ENCODE measurements at regions not wholly inside any gene's neighbourhood (a gene's known extent, or its start where the extent isn't known, plus 50 kb on each side); places are given as distances from the start of the nearest gene placed in this dataset.

DNA sequence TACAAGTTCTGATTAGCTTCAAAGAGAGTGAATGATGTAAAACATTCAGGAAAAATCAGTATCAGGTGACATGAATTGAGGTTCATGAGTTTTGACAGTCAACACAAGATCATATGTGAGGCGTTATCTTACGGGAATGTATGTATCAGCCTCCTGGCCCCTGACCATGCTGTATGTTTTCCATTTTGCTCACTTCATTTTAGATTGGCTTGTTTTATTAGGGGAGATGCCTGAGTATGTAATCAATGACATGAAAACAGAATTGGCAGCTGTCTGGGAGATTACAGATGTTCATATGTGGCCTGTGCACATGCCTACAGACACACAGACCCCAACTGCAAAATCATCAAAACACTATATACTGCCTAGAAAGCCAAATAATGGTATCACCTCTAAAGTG is 168.5 kb upstream of the RND3 start:
- DNase-seq (ENCODE audit: low spot score) = no peak

DNA sequence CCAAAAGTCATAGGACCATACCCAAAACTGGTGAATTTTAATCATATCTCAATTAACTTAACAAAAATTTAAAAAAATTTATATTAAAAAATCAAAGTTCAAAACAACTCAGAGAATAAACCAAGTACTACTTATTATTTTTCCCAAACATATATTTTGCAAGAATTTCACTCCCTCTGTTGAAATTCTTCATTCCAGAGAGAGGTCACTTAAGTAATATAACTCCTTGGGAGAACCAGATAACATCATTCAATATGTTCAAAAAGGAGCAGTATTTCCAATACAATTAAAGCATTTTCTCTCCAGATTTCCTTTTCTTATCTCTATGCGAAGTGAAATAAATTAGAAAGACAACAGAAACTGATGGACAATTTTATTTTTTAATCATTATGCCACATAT is 165.9 kb upstream of the RND3 start:
- no peak for DNase-seq (ENCODE audit: low spot score)

DNA sequence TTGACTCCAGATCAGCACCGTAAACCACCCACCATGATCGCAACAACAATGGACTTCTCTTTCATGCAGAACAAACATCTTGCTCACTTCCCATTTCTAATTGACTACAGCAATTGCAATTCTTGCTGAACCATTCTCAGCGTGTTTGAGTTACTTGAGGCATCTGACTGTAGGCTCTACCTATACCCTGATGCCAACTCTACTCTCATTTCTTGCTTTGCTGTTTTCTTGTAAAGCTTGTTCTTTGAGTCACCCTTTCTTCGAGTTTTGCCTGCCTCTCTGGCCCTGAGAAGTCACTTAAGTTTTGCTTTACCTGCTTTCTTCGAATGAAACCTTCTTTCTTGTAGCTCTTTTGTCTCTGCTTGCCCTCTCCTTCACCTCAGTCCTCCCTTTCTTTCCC is 160.5 kb upstream of the RND3 start:
- no peak for DNase-seq (ENCODE audit: low spot score)

DNA sequence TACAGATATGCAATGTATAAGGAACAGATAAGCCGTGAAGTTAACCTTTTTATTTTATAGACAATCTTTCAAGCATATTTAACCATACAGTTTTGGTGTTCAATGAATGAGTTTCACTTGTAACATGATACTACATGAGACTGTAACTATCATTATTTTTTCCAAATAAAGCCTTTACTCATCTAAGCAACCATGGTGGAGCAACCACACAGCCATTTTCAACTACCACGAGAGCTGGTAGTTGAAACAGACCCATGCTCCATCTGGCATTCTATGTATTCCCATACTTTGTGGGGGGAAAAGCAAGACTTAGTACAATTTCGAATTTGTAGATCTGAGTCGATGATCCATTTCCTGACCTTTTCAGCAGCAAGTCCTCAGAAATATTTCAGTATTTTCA is 159.3 kb upstream of the RND3 start:
- DNase-seq (ENCODE audit: low spot score) = no peak

DNA sequence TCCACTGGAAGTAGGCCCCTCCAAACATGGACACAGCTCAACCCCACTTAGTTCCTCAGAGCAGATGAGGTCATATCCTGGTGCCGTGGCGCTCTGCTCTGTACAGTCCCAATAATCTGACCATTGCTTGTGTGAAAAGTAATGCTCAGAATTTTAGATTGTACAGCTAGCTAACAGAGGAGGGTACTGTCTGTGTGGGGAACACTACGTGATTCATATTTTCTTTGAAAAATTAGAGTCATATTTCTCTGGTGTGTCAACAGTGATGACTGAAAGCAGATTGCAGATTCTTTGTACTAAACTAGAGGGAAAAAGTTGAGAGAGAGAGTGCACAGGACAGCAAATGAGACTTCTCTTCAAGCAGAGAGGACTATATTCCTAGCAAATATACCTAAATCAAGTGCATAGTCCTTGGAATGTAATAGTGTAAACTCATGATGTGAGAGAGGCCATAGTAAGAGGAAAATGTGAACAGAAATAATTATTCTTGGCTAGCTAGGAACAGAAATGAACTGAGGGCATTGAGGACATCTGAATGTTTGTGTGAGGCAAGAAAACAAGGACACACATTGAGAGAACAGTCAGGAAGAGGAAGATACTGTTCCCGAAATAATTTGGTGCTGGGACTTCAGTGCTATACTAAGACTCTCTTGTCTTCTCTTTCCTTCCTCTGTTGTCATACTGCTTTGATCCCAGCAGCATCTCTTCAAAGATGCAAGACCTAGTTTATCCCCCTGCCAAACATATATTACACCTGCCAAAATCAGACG is 157.0 kb upstream of the RND3 start:
- DNase-seq (ENCODE audit: low spot score) = no peak

DNA sequence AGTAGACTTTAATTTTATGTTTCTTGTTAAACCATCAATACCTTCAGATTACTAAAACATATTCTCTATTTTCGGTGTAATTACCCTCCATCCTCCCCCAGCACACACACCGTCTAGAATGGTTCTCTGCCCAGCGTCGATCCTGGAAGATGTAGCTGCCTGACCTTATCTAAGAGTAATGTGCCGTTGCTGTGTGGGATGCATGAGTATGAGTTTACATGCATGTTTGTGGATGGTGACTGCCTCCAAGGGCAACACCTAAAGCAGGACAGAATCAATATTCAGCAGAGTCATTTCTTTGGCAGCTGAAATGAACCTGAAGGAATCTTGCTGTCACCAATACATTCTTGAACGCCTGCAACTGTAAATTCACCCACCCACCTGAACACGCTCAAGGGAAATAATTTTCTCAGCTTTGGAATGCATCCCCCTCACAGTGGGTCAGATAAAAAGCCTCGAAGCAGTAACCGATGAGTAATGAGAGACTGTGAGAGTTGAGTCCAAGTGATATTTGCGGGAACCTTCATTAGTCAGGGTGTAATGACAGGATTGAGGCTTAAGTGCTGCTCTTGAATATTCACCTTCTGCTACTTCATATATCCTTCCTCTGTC is 155.8 kb upstream of the RND3 start:
- DNase-seq (ENCODE audit: low spot score) = no peak

DNA sequence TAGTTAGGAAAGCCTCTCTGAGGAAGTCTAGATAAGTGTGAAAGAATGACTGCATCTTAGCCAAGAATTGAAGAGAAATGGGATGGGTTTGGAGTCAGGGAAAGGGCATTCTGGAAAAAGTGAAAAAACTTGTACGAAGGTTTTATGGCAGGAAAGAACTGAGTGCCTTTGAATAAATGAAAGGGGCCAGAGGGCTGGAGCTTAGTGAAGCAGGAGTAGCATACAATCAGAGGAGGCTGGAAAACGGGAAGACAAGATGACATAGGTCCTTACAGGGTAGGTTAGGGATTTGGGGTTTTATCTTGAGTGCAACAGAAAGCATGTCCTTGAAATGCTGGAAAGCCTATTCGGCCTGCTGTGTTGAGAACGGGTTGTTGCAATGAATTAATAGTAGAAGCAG is 152.6 kb upstream of the RND3 start:
- no peak for DNase-seq (ENCODE audit: low spot score)

DNA sequence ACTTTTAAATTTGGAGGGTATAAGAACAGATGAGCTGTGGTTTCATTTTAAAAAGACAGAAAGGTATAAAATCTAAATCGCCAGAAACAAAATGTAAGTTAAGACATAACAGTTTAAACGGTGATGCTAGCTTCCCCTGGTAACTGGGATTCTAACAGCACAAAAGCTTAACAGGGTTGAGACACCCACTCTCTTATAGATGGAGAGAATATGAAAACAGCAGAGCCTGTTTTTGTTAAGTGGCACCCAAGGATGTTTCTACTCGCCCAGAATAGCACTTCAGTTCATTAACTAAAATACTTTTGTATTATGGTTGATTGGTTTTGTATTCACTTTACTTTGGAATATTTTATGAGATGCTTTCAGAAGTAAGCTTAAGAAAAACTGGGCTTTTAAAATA is 151.9 kb upstream of the RND3 start:
- no peak for DNase-seq (ENCODE audit: low spot score)

DNA sequence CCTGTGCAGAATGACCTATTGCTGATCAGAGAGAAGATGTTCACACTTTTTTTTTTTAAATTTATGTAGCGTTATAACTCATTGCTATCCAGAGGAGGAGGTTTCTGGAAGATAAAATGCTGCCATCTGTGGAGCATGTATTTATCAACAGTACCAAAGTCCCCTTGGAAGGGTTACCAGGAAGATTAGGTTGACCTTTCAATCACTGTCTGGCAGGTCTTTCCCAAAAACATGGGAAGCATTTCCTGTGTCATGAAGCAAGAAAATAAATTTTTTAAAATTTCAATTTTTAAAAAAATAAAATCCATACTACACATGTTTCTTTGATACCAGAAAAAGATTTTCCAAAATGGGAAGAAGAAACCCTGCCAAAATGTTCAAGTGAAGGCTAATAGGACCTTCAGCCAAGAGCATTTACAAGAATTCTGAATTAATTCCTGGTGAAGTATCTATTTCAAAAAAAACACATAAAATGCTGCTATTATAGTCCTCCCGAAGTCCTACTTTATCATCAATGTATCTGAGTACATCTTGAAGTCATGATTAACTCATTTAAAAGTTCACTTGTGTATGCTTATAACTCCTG is 143.9 kb upstream of the RND3 start:
- no peak for DNase-seq (ENCODE audit: low spot score)

DNA sequence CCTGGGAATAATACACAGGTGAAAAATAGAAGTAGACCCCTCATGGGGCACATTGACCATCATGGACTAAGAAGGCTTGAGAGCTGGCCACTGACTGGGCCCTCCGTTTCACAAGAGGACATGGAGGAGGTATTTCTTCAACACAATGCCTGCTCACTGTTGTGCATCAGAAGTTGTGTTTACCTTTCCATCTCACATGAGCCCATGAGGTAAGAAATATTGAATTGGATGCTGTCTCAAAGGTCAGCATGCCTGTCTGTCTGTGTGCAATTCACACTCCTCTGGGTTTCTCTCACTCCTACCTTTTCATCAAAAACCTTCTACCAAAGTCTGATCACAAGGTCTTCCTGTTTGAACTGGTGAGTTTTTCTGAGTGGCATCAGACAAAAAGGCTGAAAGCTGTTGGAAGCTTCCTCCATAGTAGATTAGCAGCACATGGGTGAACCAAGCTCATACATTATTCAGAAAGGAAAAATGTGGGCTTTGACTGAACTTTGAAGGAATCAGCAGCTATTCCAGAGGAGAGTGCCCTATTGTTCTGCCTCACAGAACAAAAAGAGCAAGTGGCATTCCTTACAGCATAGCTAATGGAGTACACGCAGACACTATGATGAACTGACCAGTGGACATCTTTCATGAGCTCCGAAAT is 143.2 kb upstream of the RND3 start:
- DNase-seq (ENCODE audit: low spot score) = peak; percentile 23

DNA sequence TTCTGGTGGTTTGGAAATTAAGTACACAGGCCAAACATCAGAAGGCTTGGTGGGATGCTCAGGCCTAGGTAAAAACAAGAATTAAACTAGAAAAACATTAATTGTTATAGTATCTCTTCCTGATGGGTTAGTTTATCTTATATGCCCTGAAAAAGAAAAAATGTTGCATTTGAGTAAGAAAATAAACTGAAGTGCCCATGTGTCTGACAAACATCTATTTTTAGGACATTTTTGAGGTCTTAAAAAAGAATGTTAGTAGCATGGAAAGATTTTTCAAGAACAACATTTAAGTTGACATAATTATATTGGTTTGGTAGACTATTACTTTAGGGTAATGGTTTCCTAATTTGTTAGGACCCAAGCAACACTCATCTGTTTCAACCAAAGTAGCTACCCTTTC is 140.1 kb upstream of the RND3 start:
- DNase-seq (ENCODE audit: low spot score) = no peak

DNA sequence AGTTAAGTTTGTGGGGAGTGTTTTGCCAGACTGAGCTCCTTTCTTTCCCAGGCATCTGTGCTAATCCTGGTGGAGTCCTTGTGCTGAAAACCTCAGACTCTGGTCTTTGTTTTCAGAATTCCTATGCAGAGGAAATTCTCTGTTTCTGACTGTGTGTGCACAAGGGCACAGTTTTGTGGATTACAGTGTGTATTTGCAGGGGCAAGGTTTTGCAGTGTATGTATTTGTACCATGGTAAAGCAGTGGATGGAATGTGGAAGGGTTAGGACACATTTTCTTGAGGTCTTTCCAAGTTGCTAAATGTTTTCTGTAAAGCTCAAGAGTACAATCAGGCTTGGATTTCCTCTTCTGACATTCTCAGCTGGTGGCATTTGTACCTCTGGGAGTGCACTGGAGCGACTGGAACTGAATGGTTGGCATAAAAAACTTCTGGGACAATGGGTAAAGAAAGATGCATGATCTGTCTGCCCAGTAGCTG is 139.5 kb upstream of the RND3 start:
- no peak for DNase-seq (ENCODE audit: low spot score)

DNA sequence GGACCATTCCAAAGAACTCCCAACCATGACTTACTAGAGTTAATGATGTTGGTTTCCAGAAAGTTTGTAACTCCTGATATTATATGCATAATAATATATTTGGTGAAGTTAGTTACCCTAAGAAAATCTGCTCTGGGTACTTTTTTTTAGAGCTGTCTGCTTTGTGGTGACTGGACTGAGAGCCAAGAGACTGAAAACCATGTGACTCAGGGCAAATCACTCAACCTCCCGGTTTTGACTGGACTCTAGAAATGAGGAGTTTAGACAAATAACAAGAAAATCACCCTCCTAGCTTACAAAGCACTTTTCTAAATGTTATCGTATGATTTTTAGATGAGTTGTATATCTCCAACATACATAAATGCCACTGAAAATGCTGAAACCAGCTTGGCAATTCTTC is 138.3 kb upstream of the RND3 start:
- DNase-seq (ENCODE audit: low spot score) = no peak

DNA sequence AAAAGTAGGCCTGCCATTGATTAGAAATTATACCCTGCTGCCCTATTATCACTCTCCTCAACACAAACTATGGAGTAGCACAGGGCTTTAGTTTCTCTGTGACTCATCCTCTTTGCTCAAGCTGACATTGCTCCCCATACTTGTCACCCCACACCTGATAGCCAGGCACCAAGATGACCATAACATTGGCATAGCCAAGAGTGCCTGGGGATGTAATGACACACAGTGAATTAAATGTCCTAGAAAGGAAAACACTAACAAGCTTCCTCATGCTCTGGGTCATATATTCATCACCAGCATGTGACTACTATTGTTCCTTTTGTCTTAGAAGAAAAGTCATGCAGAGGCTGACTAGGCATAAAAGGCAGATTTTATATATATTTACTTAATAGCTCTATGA is 137.8 kb upstream of the RND3 start:
- no peak for DNase-seq (ENCODE audit: low spot score)

DNA sequence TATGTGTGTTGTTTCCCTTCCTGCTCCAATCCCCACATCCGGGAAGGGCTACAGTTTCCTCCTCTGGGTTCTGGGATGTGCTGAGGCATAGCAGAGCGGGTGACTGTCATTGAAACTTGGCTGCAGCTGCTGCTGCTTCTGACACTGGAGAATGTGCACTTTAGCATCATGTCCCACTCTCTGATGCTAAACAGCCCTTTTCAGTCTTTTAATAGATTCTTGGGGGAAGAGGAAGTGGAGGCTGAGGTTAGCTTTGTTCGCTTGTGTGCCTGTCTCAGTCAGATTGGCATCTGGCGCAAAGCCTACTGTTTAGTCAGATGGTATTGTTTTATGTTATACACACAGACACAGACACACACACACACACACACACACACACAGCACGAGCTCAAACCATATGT is 136.5 kb upstream of the RND3 start:
- no peak for DNase-seq (ENCODE audit: low spot score)

DNA sequence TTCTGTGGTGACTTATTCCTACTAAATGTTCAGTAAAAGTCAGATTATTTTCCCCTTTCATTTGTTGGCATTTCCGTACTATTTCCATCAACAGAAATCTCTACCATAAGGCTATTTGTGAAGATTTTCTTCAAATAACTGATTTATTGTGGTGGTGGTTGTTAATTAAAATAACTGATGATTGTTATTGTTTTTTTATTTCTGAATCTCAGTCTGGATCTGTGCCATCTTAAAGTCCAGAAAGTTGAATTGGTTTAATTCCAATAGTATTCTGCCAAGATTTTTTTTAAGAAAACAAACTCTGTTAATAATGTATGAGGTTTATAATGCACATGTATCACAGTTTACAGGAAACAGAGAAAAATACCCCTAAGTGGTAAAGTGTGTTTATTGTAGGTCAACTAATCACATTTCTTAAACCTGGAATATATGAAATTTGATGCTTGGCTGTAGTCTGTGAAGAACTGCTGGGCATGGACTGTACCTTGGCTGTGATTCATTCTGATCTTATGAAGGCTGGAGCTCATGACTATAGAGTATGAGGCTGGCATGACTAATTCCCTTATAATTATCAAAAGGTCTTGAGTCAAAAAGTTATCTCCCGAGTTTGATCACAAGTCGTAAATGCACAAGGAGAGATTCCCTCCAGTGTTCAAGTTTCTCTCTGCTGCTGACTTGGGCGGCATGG is 134.2 kb upstream of the RND3 start:
- no peak for DNase-seq (ENCODE audit: low spot score)

DNA sequence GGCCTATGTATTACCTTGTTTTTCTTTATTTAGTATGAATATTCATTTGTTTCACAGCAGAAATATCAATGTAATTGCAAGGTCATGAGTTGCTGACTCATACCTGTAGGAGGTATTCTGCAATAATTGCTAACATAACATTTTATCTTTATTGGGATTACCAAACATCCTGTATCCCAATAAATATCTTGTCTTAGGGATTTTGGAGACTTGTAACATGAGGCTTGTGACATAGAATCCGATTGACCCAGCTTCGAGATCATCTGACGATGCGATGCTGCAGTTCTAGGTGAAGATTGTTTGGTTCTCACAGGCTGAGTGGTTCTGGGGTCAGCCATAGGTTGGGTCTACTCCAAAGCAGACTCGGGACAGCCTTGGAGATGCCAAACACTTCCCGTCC is 133.4 kb upstream of the RND3 start:
- no peak for DNase-seq (ENCODE audit: low spot score)

DNA sequence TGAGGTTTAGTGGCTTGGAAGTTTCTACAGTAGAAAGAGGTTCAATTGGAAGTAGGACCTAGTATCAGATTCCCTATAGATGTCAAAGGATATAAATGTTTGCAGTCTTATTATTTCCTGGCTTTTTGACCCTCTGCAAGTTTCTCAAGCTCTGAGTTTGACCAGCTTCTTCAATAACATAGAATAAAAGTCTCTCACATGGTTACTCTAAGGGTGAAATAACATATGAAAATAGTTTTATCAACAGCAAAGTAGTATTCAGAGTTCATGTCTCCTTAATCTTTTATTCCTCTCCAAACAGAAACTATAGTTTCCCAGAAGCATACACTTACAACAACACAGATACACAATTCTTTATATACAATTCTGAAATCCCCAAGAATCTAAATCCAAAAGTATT is 132.9 kb upstream of the RND3 start:
- DNase-seq (ENCODE audit: low spot score) = no peak

DNA sequence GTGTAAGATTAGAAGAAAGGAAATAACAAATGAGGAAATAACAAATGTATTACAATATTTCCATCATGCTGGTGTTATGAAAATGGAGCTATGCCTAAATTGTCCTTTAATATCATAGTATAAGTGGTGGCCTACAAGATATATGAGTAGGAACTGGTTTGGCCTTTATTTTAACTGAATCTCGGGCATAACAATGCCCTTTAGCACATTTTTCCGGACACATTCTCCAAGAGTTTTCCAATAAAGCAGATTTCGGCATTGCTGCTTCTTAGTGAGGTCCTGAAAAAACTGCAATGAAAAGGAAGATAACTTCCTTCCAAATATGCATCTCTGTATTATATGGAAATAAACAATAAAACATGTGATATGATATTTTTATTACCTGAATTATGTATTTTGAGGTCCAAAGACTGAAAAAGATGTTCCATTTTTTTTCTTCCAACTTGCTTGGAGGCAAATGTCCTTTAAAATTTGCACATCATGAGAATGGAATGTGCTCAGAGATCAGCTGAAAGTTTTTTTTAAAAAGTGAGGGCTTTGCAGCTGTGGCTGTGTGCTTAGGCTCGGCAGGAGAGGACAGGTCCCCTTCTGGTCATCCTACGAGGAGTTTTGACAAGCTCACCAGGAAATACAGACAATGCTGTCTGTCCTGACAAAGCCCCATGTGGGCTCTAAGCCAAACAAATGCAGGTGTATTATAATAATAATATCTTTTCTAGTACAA is 132.3 kb upstream of the RND3 start:
- no peak for DNase-seq (ENCODE audit: low spot score)

DNA sequence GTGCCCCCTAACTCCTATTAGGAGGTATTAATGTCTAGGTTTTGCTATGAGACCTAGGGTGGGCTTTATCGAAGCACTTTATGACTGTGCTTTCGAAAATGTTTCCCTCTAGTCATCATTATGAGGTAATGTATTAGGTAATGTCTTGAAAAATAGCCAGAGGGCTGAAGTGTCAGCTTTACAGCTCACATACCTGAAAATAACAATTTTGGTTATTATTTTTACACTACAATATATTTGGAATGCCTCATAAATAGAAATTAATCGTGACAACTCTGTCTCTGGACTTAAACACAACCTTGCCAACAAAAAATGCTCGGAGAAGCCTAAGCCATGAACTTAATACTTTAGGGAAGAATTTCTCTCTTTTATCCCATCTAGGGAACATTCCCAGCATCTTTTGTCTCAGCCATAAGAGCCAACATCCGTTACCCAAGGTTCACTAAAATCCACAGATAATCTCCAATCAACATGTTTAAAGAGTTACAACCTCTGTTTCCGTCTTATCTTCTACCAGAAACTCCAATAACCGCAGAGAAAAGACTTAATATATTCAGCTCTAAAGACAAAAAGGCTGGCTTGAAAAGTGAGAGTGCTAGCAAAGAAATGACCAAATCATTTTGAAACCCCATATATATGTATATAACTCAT is 130.9 kb upstream of the RND3 start:
- DNase-seq (ENCODE audit: low spot score) = no peak

DNA sequence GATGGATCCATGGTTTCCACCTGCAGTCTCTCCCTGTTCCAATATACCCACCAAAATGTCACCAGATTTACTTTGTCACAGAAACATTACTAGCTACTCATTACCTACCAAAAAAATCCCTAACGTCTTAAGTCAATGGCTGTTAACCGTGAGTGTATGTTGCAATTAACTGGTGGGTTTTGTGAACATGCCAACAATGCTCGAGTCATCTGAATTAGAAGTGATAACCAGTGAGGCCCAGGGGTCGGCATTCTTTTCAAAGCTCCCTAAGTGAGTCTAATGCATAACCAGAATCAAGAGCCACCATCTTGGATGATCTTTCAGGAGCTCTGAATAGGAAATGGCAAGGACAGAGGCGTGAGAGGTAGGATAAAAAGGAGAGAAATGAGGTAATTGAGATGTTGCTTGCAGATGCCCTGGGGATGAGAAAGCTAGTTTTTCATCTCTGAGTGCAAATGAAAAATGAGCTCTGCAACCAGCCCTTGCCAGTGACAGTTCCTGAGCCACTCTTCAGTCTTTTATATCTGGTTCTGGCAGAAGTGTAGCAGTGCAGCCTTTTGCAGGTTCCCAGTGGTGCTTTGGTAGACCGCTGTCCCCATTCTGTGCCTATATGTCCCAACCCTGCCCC is 130.0 kb upstream of the RND3 start:
- no peak for DNase-seq (ENCODE audit: low spot score)
